ENCODE measurements at regions not wholly inside any gene's neighbourhood (a gene's known extent, or its start where the extent isn't known, plus 50 kb on each side); places are given as distances from the start of the nearest gene placed in this dataset.

DNA sequence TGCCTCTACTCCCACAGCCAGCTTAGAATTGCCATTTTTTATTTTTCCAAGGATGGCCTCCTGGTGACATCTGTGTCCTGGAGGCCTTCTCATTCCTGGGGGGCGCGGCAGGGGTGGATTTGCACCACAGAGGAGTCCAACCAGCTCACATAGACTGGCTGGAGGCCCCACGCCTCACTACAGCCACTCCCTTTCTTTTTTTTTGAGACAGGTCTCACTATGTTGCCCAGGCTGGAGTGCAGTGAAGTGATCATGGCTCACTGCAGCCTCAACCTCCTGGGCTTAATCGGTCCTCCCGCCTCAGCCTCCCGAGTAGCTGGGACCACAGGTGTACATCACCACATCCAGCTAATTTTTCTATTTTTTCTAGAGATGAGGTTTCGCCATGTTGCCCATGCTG is 57.6 kb upstream of the DOCK1 start:
- no peak for DNase-seq (ENCODE audit: low read depth)

DNA sequence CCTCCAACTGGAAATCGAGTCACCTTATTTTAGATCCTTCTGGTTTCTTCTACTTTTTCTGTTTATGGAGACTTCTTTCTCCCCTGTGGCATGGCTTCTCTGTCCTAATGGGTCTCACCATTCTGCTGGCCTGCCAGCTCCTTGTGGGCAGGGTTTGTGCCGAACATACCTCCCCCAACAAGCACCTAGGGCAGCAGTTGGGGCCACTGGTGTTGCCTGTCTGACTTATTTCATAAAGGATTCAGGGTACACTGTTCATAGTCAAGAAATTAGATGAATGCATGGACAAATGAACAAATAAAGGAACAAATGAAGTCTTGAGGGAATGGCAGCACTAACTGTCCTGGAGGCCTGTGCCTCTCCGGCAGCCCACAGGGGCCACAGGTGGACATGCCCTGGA is 55.6 kb upstream of the DOCK1 start:
- no peak for DNase-seq (ENCODE audit: low read depth)

DNA sequence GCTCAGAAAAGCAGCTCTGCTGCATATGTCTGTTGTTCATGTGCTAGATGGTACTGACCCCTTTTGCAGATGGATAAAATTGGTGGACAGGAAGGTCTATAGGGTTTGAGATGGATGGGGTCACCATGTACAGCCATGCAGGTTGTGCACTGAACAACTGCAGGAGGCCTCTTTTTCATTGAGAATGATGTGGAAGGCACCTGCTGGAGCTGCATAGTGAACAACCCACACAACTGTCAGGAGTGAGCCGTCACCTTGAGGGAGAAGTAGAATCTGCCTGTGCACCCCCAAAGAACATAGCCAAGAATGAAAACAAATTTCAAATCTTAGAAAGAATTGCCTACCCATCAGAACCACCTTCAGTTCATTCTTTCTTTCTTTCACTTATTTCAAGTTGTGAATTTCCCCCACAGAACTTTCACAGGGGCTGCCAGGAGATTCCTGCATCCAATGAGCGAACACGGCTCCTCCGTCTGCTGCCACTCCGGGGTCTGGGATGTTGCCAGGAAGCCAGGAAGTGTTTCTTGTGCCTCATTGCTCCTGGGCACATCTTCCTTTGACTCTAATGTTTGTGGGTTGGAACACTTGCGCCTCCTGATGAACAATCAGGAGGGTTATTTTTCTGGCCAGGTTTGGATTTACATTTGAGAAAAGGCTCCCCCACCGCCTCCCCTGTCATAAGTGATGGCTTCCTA is 53.7 kb upstream of the DOCK1 start:
- DNase-seq (ENCODE audit: low read depth) = no peak

DNA sequence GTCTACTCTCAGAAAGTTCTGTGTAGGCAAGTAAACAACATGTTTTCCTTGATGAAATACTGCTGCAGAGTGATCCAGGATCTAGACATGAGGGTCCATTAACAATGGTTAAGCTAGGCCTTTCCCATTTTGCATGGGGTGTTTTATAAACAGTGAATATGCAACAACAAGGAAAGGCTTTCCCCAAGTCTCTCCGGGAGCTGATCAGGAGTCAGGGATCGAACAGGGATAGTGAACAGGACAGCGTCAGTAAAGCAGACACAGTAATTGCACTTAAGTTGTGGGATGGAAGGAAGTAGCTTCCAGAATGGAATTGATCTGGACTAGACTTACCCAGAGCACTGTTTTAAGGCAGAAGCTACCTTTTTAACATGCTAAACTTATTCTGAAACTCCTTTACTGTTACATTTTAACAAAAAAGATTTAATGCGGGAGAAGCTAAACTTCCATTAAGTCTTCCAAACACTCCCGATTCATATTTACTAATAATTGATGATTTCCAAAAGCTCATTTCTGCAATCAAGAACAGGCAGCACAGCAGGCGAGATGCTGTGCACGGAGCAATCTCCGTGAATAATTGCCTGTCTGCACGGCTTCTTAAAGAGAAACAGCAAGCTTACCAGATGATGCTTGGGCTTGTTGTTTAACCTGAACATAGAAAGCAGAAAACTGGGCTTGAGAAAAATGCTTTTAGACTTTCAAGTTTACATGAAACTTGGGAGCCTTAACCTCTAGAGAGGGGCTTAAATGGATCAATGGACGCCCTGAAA is 50.3 kb upstream of the DOCK1 start:
- DNase-seq (ENCODE audit: low read depth) = no peak
